PC-3 (cell line): ENCODE measurements at regions not wholly inside any gene's neighbourhood (a gene's known extent, or its start where the extent isn't known, plus 50 kb on each side); places are given as distances from the start of the nearest gene placed in this dataset.
"Not testable (repeated sequence)": the region's sequence is repeated elsewhere in the genome, so short reads cannot be mapped to it uniquely, and the experiment has no call there.

Experiments
- ATAC-seq: fragments of 200-7000 bp; cut with Tn5 transposase; 2 replicates; pipeline ENCODE4 v1.9.1; 2020; ENCODE audit warnings: mild to moderate bottlenecking, moderate library complexity
- BruUV-seq: library from RNA; stranded (reverse); fragments of 400-500 nt; replicated peaks from 2 replicates; lab custom pipeline; 2021; lab: Mats Ljungman, UMichigan
- CTCF ChIA-PET: fragments of 300-600 bp; sonication (Branson Sonifier 250); formaldehyde crosslinking; loops from one replicate; lab custom pipeline; 2022; ENCODE audit warnings: antibody characterized with exemption; lab: Charles Lee
- POLR2A ChIA-PET: fragments of 300-600 bp; sonication (Branson Sonifier 250); formaldehyde crosslinking; loops from one replicate; lab custom pipeline; 2022; ENCODE audit warnings: antibody characterized with exemption; ENCODE audit not compliant: unreplicated experiment; lab: Charles Lee
- DNase-seq: peaks from one replicate; pipeline ENCODE4 v3.0.0-alpha.2; 2015
- H2AFZ ChIP-seq: fragments of 300-600 bp; sonication (generic); 2 replicates; pipeline ENCODE4 v1.6.0; 2016; ENCODE audit warnings: antibody characterized with exemption, low read length
- H3F3A ChIP-seq: fragments of 300-600 bp; sonication (generic); one replicate; pipeline ENCODE4 v1.6.0; 2017; ENCODE audit warnings: antibody characterized with exemption, low read length, control low read depth, mild to moderate bottlenecking; ENCODE audit not compliant: unreplicated experiment
- H3K27ac ChIP-seq: fragments of 300-600 bp; sonication (generic); 2 replicates; pipeline ENCODE4 v1.5.1; 2016; ENCODE audit warnings: mild to moderate bottlenecking, low read length
- H3K27me3 ChIP-seq: fragments of 300-600 bp; sonication (generic); 2 replicates; pipeline ENCODE4 v1.6.1; 2016; ENCODE audit warnings: low read length, mixed read lengths
- H3K36me3 ChIP-seq: fragments of 300-600 bp; sonication (generic); 2 replicates; pipeline ENCODE4 v1.6.1; 2016; ENCODE audit warnings: low read depth, mixed run types, low read length, mixed read lengths
- H3K4me1 ChIP-seq: fragments of 300-600 bp; sonication (generic); 2 replicates; pipeline ENCODE4 v1.5.1; 2016; ENCODE audit warnings: low read length; ENCODE audit not compliant: insufficient read depth
- H3K4me2 ChIP-seq: fragments of 300-600 bp; sonication (generic); 2 replicates; pipeline ENCODE4 v1.6.0; 2016; ENCODE audit warnings: low read length
- H3K4me3 ChIP-seq: fragments of 300-600 bp; sonication (generic); 2 replicates; pipeline ENCODE4 v1.5.1; 2016; ENCODE audit warnings: mild to moderate bottlenecking, low read length, mixed read lengths
- H3K79me2 ChIP-seq: fragments of 300-600 bp; sonication (generic); 2 replicates; pipeline ENCODE4 v1.6.1; 2017; ENCODE audit warnings: low read length, mixed read lengths
- H3K9ac ChIP-seq: fragments of 300-600 bp; sonication (generic); 2 replicates; pipeline ENCODE4 v1.6.0; 2016; ENCODE audit warnings: mild to moderate bottlenecking, low read length
- H3K9me2 ChIP-seq: fragments of 300-600 bp; sonication (generic); replicated peaks from 2 replicates; pipeline ENCODE4 v1.6.1; 2016; ENCODE audit warnings: mixed run types, low read length, mixed read lengths
- H3K9me3 ChIP-seq: fragments of 300-600 bp; sonication (generic); 2 replicates; pipeline ENCODE4 v1.6.1; 2016; ENCODE audit warnings: low read length, mixed read lengths
- H4K20me1 ChIP-seq: fragments of 300-600 bp; sonication (generic); 2 replicates; pipeline ENCODE4 v1.6.1; 2016; ENCODE audit warnings: low read length, mixed read lengths
- EZH2 ChIP-seq: fragments of 300-600 bp; sonication (generic); IDR thresholded peaks from one replicate; pipeline ENCODE4 v1.6.1; 2017; ENCODE audit warnings: antibody characterized with exemption, mild to moderate bottlenecking, low read length; ENCODE audit not compliant: unreplicated experiment
- EZH2phosphoT487 ChIP-seq: fragments of 300-600 bp; sonication (generic); IDR thresholded peaks from 2 replicates; pipeline ENCODE4 v1.6.1; 2018; ENCODE audit warnings: mild to moderate bottlenecking, antibody characterized with exemption, low read length, borderline replicate concordance
- intact Hi-C: fragments of 100-400 bp; cut with micrococcal nuclease; formaldehyde crosslinking; loops from 2 replicates; pipeline ENCODE4 v1.9.0; 2023
- TF ChIP-seq, protein P1 (sequence below): fragments of 300-600 bp; sonication (generic); conservative IDR thresholded peaks from 2 replicates; pipeline ENCODE4 v1.5.1; 2017; ENCODE audit warnings: antibody characterized with exemption, low read depth, mild to moderate bottlenecking, low read length

DNA sequence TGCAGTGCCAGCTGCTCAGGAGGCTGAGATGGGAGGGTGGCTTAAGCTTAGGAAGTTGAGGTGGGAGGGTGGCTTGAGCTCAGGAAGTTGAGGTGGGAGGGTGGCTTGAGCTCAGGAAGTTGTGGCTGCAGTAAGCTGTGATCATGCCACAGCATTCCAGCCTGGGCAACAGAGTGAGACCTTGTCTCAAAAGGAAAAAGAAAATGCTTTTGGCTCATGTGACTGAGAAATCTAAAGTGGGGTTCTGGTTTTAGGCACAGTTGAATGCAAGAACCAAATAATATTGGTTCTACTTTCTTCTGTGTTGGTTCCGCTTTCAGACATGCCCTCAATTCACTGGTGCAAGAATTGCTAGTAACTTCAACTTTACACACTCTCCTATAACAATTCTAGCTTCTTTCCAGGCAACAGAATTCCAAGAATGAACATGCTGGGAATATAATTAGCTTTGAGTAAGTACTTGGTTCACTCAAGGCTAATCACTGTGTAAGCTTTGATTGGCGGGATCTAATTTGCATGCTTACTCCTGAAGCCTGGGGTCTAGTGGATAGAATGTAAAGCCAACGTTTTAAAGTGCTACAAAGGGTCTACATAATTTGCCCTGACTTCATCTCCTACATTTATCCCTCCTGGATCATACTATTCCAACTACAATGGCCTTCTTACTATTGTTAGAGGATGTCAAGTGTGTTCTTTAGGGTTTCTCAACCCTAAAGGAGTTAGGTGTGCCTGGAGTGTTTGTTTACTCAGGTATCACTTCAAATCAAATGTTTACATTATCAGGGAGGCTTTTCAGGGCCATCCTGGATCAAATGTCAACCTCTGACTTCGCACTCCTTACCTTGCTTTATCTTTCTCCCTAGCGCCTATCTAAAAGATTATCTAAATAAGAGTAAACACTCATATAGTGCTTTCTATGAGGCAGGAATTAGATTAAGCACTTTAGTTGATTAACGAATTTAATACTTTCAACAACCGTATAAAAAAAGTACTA is 115.1 kb downstream of the SLC16A1 start:
- H3F3A ChIP-seq, result no peaks in the 10 kb centered on the region
- H3K27me3 ChIP-seq, result no peaks in the 10 kb centered on the region
- H3K9me2 ChIP-seq, result no peaks in the 10 kb centered on the region
- H3K9me3 ChIP-seq, result no peaks in the 10 kb centered on the region
- intact Hi-C loops, result no loop called here
- H4K20me1 ChIP-seq, result no peaks in the 10 kb centered on the region
- no peak for TF ChIP-seq EZH2
- TF ChIP-seq EZH2phosphoT487, result no peak
- TF ChIP-seq, protein P1, sequence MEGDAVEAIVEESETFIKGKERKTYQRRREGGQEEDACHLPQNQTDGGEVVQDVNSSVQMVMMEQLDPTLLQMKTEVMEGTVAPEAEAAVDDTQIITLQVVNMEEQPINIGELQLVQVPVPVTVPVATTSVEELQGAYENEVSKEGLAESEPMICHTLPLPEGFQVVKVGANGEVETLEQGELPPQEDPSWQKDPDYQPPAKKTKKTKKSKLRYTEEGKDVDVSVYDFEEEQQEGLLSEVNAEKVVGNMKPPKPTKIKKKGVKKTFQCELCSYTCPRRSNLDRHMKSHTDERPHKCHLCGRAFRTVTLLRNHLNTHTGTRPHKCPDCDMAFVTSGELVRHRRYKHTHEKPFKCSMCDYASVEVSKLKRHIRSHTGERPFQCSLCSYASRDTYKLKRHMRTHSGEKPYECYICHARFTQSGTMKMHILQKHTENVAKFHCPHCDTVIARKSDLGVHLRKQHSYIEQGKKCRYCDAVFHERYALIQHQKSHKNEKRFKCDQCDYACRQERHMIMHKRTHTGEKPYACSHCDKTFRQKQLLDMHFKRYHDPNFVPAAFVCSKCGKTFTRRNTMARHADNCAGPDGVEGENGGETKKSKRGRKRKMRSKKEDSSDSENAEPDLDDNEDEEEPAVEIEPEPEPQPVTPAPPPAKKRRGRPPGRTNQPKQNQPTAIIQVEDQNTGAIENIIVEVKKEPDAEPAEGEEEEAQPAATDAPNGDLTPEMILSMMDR, result no peak
- POLR2A ChIA-PET, result interaction anchor here (0.7 kb wide), 1 partner anchor 94 kb away, joined by 9 read pairs; no protein-coding TSS in a partner anchor
- CTCF ChIA-PET, result interaction anchor here (0.6 to 0.7 kb wide), 2 partner anchors 64 to 297 kb away, joined by 3 to 7 read pairs; no protein-coding TSS in a partner anchor
- no peak overlapping the region for H3K4me3 ChIP-seq
- DNase-seq (peak; percentile 36), ATAC-seq (peak; percentile 38)
- no peak overlapping the region for H2AFZ ChIP-seq
- peak overlapping the region; percentile 12; the same call in 1 of the 2 replicates for H3K4me2 ChIP-seq
- H3K4me1 ChIP-seq, result peaks cover 24% of the 10 kb centered on the region
- H3K9ac ChIP-seq, result no peak overlapping the region
- no peak overlapping the region for H3K27ac ChIP-seq
- BruUV-seq, result no TSS peak
- no peaks in the 10 kb centered on the region for H3K79me2 ChIP-seq
- no peaks in the 10 kb centered on the region for H3K36me3 ChIP-seq

DNA sequence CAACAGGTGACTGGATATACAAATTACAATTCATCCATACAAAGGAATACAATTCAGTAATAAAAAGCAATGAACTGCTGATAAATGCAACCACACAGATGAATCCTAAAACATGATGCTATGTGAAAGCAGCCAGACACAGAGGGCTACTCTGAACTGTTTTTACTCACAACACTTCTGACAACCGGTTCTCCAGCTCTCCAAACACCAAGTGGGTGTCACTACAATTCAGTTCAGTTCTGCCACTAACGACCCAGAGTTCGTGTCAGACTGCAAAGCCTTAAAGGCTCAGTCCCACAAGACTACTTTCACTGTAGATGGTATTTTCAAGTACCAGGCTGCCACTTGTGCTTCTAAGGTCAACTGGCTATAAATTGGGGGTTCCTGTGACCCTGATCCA is 119.4 kb downstream of the SLC16A1 start:
- Histone ChIP-seq H3K9ac (no peak overlapping the region), H3K36me3 (no peaks in the 10 kb centered on the region), H3K27ac (no peak overlapping the region), H3K9me3 (no peaks in the 10 kb centered on the region), H3K4me1 (peaks cover 30% of the 10 kb centered on the region), H3K27me3 (no peaks in the 10 kb centered on the region), H4K20me1 (no peaks in the 10 kb centered on the region), H3K4me3 (no peak overlapping the region), H3F3A (no peaks in the 10 kb centered on the region), H3K79me2 (no peaks in the 10 kb centered on the region), H3K9me2 (no peaks in the 10 kb centered on the region), H2AFZ (no peak overlapping the region), H3K4me2 (peak overlapping the region; percentile 76)
- intact Hi-C loops, result no loop called here
- ATAC-seq (peak; percentile 14; the same call in 1 of the 2 replicates), DNase-seq (no peak)
- POLR2A ChIA-PET, result no interaction called here
- TF ChIP-seq EZH2phosphoT487, result no peak
- TF ChIP-seq EZH2, result no peak
- TF ChIP-seq, protein P1, result no peak
- CTCF ChIA-PET, result no interaction called here
- no TSS peak for BruUV-seq

DNA sequence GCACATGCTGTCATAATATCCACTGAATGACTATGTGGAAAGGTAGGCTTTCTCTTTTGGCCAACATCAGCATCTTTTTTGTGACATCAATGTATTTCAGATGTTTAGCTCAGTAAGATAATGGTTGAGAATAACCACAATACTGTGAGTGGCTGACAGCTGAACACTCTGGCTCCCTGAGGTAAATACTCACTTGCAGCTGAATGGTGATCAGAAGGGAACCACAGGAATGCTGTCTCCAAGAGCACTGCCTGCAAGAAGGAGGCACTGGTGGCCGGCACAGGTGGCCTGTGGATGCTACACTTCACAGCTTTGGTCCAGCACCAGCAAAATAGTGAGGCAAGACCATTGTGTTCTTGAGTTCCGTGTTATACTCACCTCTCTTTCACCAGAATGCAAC is 118.7 kb upstream of the PPM1J start:
- intact Hi-C loops, result no loop called here
- no peaks in the 10 kb centered on the region for H4K20me1 ChIP-seq
- H3K79me2 ChIP-seq, result no peaks in the 10 kb centered on the region
- H3K4me3 ChIP-seq, result no peak overlapping the region
- POLR2A ChIA-PET, result no interaction called here
- TF ChIP-seq, protein P1, result no peak
- TF ChIP-seq EZH2, result no peak
- TF ChIP-seq EZH2phosphoT487, result no peak
- H3K9me2 ChIP-seq, result no peaks in the 10 kb centered on the region
- DNase-seq (no peak), ATAC-seq (no peak)
- CTCF ChIA-PET, result no interaction called here
- no peak overlapping the region for H2AFZ ChIP-seq
- H3F3A ChIP-seq, result no peaks in the 10 kb centered on the region
- no peaks in the 10 kb centered on the region for H3K36me3 ChIP-seq
- H3K27ac ChIP-seq, result no peak overlapping the region
- no peaks in the 10 kb centered on the region for H3K9me3 ChIP-seq
- no peak overlapping the region for H3K4me2 ChIP-seq
- H3K9ac ChIP-seq, result no peak overlapping the region
- peaks cover 19% of the 10 kb centered on the region for H3K4me1 ChIP-seq
- no peaks in the 10 kb centered on the region for H3K27me3 ChIP-seq
- no TSS peak for BruUV-seq

DNA sequence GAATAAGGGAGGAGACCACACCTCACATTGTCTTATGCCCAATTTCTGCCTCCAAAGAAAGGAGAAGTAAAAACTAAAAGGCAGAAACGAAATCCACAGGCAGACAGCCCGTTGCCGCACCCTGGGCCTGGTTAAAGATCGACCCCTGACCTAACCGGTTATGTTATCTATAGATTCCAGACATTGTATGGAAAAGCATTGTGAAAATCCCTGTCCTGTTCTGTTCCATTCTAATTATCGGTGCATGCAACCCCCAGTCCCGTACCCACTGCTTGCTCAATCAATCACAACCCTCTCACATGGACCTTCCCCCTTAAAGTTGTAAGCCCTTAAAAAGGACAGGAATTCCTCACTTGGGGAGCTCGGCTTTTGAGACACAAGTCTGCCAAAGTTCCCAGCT is 117.1 kb upstream of the PPM1J start:
- BruUV-seq, H3K4me3 ChIP-seq, H3K27ac ChIP-seq, H3K79me2 ChIP-seq, H3F3A ChIP-seq, POLR2A ChIA-PET, ATAC-seq, H3K27me3 ChIP-seq, H2AFZ ChIP-seq, H4K20me1 ChIP-seq, intact Hi-C loops, H3K9me2 ChIP-seq, CTCF ChIA-PET, H3K36me3 ChIP-seq, H3K4me2 ChIP-seq, H3K9ac ChIP-seq, H3K9me3 ChIP-seq, DNase-seq: not testable (repeated sequence)
- H3K4me1 ChIP-seq, result peaks cover 19% of the 10 kb centered on the region
